Neural cell (in vitro differentiated cells): ENCODE measurements at regions not wholly inside any gene's neighbourhood (a gene's known extent, or its start where the extent isn't known, plus 50 kb on each side); places are given as distances from the start of the nearest gene placed in this dataset.
"Not testable (repeated sequence)": the region's sequence is repeated elsewhere in the genome, so short reads cannot be mapped to it uniquely, and the experiment has no call there.

Experiments
- H2AFZ ChIP-seq: fragments of 200-600, 300-800 bp; sonication (generic), shearing (Covaris generic); 2 replicates; pipeline ENCODE4 v1.6.0; 2014; ENCODE audit warnings: low read depth, mild to moderate bottlenecking, antibody characterized with exemption, low read length, moderate library complexity
- H3F3A ChIP-seq: fragments of 200-600 bp; shearing (Covaris generic); 2 replicates; pipeline ENCODE4 v1.6.1; 2016; ENCODE audit warnings: mild to moderate bottlenecking, moderate library complexity, mixed read lengths, antibody characterized with exemption, low read length; ENCODE audit not compliant: insufficient read depth, poor library complexity, severe bottlenecking
- H3K27ac ChIP-seq: fragments of 200-600, 300-800 bp; sonication (generic), shearing (Covaris generic); 2 replicates; pipeline ENCODE4 v1.5.1; 2014; ENCODE audit warnings: mild to moderate bottlenecking, low read length, moderate library complexity
- H3K27me3 ChIP-seq: fragments of 300-800, 200-600 bp; sonication (generic), shearing (Covaris generic); 2 replicates; pipeline ENCODE4 v1.6.0; 2014; ENCODE audit warnings: mild to moderate bottlenecking, low read depth, low read length, moderate library complexity; ENCODE audit not compliant: insufficient read depth
- H3K36me3 ChIP-seq: fragments of 300-800, 200-600 bp; sonication (generic), shearing (Covaris generic); 2 replicates; pipeline ENCODE4 v1.5.1; 2014; ENCODE audit warnings: mild to moderate bottlenecking, antibody characterized with exemption, low read length, moderate library complexity; ENCODE audit not compliant: insufficient read depth
- H3K4me2 ChIP-seq: fragments of 300-800, 200-600 bp; sonication (generic), shearing (Covaris generic); 2 replicates; pipeline ENCODE4 v1.6.0; 2014; ENCODE audit warnings: mild to moderate bottlenecking, low read length
- H3K4me3 ChIP-seq: fragments of 300-800, 200-600 bp; sonication (generic), shearing (Covaris generic); 2 replicates; pipeline ENCODE4 v1.5.1; 2014; ENCODE audit warnings: mild to moderate bottlenecking, low read length, moderate library complexity
- H3K79me2 ChIP-seq: fragments of 200-600 bp; shearing (Covaris generic); replicated peaks from 2 replicates; pipeline ENCODE4 v1.6.0; 2014; ENCODE audit warnings: mild to moderate bottlenecking, low read length, moderate library complexity; ENCODE audit not compliant: insufficient read depth
- H3K9ac ChIP-seq: fragments of 300-800, 200-600 bp; sonication (generic), shearing (Covaris generic); 2 replicates; pipeline ENCODE4 v1.6.1; 2016; ENCODE audit warnings: mild to moderate bottlenecking, low read length, mixed read lengths
- H3K9me2 ChIP-seq: fragments of 200-600 bp; shearing (Covaris generic); 2 replicates; pipeline ENCODE4 v1.6.1; 2016; ENCODE audit warnings: mild to moderate bottlenecking, low read length, mixed read lengths; ENCODE audit not compliant: insufficient read depth
- H3K9me3 ChIP-seq: fragments of 200-600, 300-800 bp; sonication (generic), shearing (Covaris generic); 2 replicates; pipeline ENCODE4 v1.6.1; 2016; ENCODE audit warnings: mild to moderate bottlenecking, mixed run types, low read length, moderate library complexity, mixed read lengths
- H4K20me1 ChIP-seq: fragments of 200-600 bp; shearing (Covaris generic); 2 replicates; pipeline ENCODE4 v1.6.1; 2016; ENCODE audit warnings: mild to moderate bottlenecking, mixed run types; ENCODE audit not compliant: insufficient read depth
- CTCF ChIP-seq: fragments of 450-650 bp; IDR thresholded peaks from 2 replicates; pipeline ENCODE4 v1.5.1; 2014; ENCODE audit warnings: antibody characterized with exemption, mild to moderate bottlenecking, moderate library complexity; ENCODE audit not compliant: poor library complexity, severe bottlenecking
- EP300 ChIP-seq: fragments of 450-650 bp; conservative IDR thresholded peaks from 2 replicates; pipeline ENCODE4 v1.6.1; 2014; ENCODE audit warnings: antibody characterized with exemption, mild to moderate bottlenecking, moderate library complexity; ENCODE audit not compliant: poor library complexity, severe bottlenecking
- EZH2 ChIP-seq: fragments of 200-600, 300-800 bp; shearing (Covaris generic), sonication (generic); IDR thresholded peaks from 2 replicates; pipeline ENCODE4 v1.6.1; 2014; ENCODE audit warnings: antibody characterized with exemption, low read length, borderline replicate concordance, mild to moderate bottlenecking; ENCODE audit not compliant: insufficient read depth, poor library complexity, severe bottlenecking
- MXI1 ChIP-seq: fragments of 450-650 bp; conservative IDR thresholded peaks from 2 replicates; pipeline ENCODE4 v1.6.1; 2014; ENCODE audit warnings: antibody characterized with exemption, mild to moderate bottlenecking; ENCODE audit not compliant: poor library complexity, severe bottlenecking
- POLR2AphosphoS5 ChIP-seq: IDR thresholded peaks from 2 replicates; pipeline ENCODE4 v1.6.1; 2012
- RAD21 ChIP-seq: fragments of 450-650 bp; conservative IDR thresholded peaks from 2 replicates; pipeline ENCODE4 v1.6.1; 2014; ENCODE audit warnings: antibody characterized with exemption, mild to moderate bottlenecking, moderate library complexity
- REST ChIP-seq: IDR thresholded peaks from 2 replicates; pipeline ENCODE4 v1.6.1; 2012; ENCODE audit warnings: borderline replicate concordance
- SMC3 ChIP-seq: fragments of 450-650 bp; conservative IDR thresholded peaks from 2 replicates; pipeline ENCODE4 v1.6.1; 2014; ENCODE audit warnings: antibody characterized with exemption, mild to moderate bottlenecking, moderate library complexity; ENCODE audit not compliant: poor library complexity
- TAF1 ChIP-seq: IDR thresholded peaks from 2 replicates; pipeline ENCODE4 v1.6.1; 2012; ENCODE audit warnings: low read depth

- Histone ChIP-seq H3K27ac (no peak overlapping the region), H3K36me3 (no peaks in the 10 kb centered on the region), H3K4me3 (no peak overlapping the region), H3F3A (no peaks in the 10 kb centered on the region), H2AFZ (no peak overlapping the region), H3K79me2 (no peaks in the 10 kb centered on the region), H3K9me2 (no peaks in the 10 kb centered on the region), H3K4me2 (no peak overlapping the region), H4K20me1 (no peaks in the 10 kb centered on the region), H3K9ac (no peak overlapping the region), H3K9me3 (no peaks in the 10 kb centered on the region), H3K27me3 (no peaks in the 10 kb centered on the region)
- TF ChIP-seq POLR2AphosphoS5 (no peak), EP300 (no peak), EZH2 (no peak), SMC3 (no peak), RAD21 (no peak), MXI1 (no peak), CTCF (no peak), REST (no peak), TAF1 (no peak)
Observed at GRCh38 chr6:125587666-125588632, 161.5 kb upstream of the HEY2 start.

GRCh38 chr6:125591796-125592195 is 157.6 kb upstream of the HEY2 start:
- not testable (repeated sequence) for H3K79me2 ChIP-seq, H3K27me3 ChIP-seq, H3K4me2 ChIP-seq, H3K9me3 ChIP-seq, H3K9me2 ChIP-seq, H3K36me3 ChIP-seq, H2AFZ ChIP-seq, H3K27ac ChIP-seq, H4K20me1 ChIP-seq, H3F3A ChIP-seq, H3K4me3 ChIP-seq, H3K9ac ChIP-seq
